T-helper 2 cell (primary cell): ENCODE measurements at regions not wholly inside any gene's neighbourhood (a gene's known extent, or its start where the extent isn't known, plus 50 kb on each side); places are given as distances from the start of the nearest gene placed in this dataset.

ENCODE experiments used
- DNase-seq, 5 experiments: peaks; one replicate each; pipeline versions ENCODE4 v3.0.0 to v3.0.0-alpha.2; 2012 to 2022

DNA sequence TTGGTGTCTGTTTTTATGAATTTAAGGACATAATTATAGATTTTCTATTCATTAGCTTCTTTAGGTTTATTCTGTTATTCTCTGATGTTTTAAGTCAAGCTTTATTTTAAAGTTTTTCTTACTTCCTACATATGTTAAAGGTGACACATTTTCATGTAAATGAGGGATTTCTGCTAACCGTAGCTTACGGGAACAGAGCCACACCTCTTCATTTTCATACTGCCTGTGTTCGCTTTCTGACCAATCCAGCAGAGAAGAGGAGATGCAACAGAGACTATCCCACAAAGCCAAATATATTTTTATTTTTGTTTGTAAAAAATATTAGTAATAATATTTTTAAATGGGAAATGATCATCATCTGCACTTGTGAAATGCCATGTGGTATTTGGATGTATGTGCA is 774.1 kb downstream of the BRD1 start:
- DNase-seq = no peak

DNA sequence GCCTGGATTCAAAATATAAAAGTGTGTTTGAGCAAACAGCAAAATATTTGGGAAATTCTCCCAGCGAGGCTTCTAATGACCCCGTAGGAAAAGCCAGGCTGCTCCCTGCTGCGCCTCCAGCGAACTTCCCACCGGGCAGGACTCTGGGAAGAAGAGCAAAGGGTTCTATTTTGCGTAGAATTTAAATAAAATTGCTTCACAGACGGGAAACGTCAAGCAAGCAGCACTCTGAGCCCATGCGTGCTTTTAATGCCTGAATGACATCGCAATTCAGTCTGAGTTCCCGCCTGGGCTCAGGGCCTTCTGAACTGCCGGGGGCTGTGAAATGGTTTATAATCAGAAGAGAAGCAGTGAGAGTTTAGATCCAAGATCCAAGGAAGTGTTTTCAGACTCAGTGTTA is 775.1 kb downstream of the BRD1 start:
- no peak for DNase-seq

DNA sequence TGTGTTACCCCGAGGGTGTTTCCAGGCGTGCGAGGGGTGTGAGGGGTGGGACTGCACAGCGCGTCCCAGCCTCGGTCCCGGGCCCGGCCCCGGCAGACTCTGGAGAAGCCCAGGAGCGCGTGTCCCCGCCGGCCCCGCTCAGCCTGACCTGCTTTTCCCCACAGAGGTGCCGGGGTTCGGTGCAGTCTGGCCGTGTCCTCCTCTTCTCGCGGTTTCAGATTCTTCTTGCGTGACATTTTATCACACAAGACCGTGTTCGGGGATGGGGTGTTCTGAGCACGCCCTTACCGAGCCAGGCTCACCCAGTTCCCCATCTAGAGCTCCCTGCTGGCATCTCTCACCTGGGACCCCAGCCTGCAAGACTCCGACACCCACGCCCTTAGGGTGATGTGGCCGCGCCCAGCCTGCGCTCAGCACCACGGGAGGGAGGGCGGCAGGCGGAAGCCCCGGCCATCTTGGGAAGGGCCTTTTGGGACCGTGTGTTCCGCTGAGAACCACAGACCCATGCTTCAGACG is 775.6 kb downstream of the BRD1 start:
- peak in 3 of 5 experiments; percentile 10 to 58 (median 31) for DNase-seq

DNA sequence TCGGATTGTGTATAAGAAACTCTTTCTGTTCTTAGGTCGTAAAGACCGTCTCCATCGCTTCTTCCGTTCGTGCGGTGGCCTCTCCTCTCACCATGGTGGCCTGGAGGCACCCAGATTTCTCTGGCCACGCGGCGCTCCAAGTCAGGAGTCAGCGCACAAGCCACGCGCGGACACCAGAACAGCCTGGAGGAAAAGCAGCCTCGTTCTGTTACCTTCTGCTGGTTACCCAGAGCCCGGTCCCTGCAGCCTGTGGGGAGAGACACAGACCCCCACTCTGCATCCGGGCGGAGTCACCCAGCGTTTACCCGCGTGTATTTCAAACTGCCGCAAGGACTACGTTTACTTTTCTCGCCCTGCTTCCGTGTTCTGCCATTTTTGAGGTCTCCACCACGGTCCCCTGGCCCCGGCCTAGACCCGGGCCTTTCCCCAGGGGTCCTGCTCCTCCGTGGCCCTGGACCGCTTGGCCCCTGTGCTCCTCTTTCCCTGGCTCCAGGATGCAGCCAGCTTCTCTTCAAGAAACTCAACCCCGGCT is 776.1 kb downstream of the BRD1 start:
- peak in 1 of 5 experiments; percentile 12 for DNase-seq

DNA sequence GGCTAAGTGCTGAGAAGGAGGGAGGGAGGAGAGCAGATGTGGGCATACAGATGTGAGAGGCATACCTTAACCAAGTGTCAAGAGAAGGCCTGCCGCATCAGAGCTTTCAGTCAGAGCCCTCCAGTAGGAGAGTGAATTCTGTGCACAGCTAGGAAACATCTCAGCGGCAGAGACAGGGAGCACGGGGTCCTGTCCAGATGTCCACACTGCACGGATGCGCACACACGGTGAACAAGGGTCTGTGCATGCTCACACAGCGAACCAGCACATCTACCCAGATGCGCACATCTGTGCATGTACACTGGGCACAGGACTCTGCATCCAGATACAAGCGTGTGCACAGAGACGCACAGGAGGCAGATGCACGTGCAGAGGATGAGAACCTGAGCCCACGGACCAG is 778.0 kb downstream of the BRD1 start:
- no peak for DNase-seq

DNA sequence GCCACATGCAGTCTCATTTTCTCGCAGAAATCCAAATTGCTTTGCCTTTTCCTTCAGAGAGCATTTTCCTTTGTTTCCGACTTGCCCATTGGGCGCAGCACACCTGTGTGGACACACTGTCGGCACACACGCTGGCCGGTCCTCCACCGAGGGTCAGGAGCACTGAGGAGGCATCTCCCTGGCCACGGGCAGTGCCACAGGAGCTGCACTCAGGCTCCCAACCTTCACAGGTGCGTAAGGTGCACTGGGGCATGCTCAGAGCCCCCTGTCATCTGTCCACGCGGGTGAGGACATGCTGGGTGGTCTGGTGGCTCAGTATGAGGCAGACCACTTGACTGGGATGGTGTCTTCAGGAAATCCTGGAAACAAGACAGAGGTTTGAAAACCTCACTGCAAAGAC is 779.1 kb downstream of the BRD1 start:
- DNase-seq = no peak

DNA sequence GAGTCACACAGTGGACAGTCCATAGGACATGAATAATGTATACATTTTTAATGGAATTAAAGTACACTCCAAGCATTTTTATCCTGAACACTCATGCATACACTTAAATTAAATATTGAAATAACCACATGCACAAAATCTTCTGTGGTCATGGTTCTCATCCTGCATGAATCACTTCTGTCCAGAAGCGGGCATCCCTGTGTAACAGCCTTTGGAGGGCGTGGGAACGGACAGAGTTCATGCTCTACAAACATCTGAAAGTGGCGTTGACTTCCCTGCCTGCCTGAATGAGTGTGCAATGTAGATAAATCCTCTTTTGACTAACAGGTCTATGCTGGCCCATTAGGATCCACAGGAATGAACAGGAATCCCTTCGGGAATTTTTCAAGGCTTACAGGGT is 780.2 kb downstream of the BRD1 start:
- DNase-seq = no peak

DNA sequence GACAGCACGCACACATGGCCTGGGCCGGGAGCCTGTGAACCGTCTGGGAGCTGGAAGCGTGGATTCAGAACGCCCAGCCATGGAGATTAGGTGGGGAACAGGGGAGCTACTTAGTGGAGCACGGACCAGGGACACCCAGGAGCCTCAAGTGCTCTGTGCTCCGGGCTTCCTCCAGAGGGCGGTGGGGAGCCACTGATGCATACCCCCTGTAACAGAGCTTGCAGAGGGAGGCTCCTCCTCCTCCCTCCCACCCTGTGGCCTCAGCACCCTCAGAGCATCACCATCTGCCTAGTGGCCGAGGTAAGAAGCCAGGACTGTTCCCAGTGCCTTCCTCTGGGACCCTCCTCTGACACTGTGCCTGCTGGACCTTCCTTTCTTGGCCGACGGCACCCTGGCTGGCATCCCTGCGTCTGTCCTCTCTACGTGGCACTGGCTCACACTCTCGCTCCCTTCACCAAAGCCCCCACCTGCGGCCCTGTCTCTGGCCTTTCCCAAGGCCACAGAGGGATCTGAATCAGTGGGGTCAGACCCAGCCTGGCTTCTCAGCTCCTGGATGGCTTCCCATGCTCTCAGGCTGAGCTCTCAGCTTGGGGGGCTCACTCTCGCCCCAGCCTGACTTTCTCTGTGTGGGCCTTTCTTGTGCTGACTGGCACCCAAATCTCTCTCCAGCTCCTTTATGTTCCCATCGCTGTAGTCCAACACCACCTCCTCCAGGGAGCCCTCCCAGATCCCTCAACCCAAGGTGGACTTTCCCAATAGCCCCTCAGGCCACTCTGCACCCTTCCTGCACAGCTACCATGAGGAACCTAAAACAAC is 780.9 kb downstream of the BRD1 start:
- peak in 1 of 5 experiments; percentile 13 for DNase-seq

DNA sequence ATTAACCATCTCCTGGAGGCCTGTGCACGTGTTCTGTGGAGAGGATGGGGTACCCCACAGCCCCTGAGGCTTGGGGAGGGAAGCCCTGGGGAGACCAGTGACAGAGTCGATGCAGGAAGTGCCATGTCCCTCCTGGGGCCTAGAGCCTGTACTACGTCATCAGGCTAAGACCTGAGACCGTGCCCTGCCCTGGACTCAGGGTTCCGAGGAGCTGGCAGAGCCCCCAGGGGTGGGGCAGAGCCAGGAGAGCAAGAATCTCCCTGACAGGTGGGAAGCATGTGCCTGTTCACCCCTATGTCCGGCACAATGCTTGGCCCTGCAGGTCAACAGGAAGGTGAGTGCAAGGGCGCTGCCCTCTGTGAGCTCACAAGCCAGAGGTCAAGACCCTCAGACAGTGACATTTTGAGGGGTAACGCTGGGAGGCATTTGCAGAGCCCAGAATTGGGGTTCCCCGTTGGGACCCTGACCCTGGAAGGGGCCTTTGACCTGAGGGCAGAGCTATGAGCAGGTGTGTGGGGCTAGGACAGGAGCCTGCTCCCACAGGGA is 781.6 kb downstream of the BRD1 start:
- no peak for DNase-seq

DNA sequence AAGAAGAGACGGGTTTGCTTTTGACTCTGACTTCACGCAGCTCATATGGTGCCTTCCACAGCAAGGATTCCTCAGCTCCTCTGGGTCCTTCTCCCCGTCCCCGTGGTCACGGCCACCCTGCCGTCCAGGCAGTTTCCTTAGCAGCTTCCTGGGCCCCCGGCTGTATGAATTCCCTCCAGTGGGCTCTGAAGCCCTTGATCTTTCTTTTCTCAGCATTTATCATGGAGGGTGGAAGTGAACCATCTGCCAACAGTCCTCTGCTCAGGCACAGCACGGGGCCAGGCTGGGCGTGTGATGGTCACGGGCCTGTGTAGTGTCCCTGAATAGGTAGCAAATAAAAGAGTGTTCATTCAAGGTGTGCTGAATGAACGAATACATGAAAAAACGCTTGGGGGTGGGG is 782.4 kb downstream of the BRD1 start:
- no peak for DNase-seq

DNA sequence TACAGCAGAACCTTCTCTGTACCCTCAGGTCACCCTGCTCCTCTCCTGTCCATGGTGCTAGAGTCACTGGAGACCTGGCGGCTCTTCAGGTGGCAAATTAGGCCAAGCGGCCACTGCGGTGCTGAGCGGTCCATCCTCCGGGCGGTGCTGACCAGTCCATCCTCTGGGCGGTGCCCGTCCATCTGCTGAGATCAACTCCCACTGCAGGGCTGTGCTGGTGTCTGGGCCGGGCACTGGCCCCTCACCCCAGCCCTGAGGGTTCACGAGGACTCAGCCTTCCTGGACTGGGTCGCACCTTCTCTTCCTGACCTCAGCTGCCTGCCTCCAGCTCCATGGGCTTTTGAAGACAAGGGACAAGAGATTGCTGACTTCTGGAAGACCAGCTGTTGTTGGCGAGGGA is 782.9 kb downstream of the BRD1 start:
- DNase-seq = no peak

DNA sequence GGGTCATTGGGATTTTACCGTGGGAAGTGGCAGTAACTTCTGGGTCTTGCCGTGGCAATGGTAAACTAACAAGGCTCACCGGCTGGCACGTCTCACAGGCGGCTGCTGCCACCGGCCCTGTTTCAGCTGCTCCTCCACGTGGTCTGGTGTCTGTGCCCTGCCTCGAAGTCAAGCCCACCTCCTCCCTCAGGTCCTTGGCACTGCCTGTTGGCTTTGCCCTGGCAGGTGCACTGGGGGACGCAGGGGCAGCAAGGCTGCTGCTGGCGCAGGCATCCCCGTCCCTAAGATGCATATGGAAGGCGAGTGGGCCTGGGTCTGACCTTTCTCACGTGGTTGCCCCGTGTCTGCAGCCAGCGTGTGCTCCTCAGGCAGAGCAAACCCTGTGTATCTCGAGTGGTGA is 783.6 kb downstream of the BRD1 start:
- DNase-seq = no peak

DNA sequence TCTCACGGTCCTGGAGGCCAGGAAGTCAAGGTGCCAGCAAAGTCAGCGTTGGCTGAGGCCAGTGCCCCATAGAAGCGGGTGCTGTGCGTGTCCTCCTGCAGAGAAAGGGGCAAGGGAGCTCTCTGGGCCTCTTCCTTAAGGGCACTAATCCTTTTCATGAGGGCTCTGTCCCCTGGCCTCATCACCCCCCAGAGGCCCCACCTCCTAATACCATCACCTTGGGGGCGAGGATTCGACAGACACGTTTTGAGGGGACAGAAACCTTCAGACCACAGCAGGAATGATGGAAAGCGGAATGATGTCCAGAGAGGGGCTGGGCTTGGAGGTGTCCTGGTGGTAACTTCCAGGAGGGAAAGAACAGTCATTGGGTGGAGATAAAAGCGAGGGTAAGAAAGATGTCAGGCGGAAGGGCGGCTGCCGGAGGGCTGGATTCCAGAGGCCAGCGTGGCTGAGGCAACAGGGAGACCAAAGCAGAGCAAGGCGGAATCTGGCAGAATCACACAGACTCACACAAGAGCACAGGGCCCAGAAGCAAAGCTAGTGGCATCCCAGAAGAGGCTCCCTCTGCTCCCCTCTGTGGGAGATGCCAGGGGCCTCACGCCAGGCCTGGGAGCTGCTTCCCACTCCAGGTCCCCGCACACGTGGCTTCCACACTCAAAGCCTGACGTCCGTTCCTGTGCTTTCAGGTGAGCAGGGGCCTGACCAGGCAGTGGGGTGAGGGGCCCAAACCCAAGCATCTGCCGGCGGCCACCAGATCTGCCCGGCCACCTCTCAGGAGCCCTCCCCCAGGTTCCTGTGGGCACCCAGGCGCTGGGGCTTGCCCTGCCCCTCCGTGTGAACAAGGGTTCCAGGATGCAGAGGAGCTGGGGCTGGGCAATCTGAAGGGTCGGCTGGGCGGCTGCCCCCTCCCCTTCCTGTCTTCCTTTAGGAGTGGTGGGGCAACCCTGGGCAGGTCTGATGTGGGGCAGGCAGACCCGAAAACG is 784.5 kb downstream of the BRD1 start:
- no peak for DNase-seq

DNA sequence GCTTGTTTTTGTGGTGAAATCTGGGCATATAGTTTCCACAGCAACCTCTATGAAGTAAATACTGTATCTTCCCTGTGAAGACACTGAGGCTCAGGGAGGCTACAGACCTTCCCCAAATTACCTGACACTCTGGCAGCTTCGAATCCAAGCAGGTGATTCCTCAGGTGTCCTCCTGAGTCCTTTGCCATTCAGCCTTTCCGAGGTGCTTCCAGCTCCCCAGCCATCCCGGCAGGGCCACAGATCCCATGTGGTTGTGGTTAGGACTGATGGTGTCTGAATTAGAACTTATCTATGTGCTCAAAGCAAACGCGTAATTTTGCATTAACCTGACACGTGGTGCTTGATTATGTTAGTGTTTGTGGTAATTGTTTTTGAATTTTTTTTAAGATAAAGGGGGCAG is 785.6 kb downstream of the BRD1 start:
- no peak for DNase-seq

DNA sequence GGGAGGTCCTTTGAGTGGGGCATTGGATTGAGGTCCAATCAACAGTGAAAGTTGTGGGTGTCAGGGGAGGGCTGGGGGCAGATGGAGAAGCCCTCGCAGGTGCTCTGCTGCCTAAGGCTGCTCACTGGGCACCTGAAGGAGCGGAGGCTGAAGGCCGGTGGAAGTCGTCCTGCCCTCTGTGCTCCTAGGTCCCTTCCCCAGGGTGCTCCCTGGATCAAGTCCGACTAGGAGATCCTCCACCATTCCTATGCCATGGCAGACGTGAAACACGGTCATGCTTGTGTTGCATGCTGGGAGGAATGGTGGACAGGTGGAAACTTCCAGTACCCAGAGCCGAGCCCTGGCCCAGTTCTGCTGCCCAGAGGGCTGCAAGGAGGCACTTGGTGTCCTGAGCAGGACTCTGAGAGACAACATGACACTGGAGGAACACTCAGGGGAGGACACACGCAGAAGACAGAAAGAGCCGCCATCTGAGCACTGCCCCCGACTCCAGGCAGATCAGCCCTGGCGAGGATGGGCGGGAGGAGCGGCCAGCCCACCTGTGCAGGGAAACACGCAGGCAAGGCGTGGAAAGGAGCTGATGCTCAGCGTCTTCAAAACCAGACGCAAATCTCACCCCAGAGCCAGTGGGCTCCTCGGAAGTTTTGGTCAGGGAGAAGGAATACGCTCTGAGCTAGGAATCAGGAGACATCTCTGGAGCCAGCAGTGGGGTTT is 786.8 kb downstream of the BRD1 start:
- no peak for DNase-seq

DNA sequence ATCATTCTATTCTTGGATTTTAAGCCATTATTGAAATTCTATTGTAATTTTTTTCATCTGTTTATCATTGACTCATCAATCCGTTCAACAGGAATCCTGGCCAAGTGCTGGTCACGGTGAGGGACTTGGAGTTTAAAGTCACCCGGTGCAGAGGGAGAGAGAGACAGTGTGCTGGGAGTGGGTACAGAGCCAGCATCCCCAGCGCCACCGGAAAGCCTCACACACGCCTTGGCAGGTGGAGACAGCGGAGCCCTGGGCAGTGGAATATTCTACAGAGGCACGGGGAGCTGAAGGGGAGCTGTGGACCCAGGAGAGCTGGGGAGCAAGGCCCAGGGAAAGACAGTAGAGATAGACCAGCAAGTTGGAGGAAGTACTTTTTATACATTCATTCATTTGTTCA is 787.6 kb downstream of the BRD1 start:
- no peak for DNase-seq

DNA sequence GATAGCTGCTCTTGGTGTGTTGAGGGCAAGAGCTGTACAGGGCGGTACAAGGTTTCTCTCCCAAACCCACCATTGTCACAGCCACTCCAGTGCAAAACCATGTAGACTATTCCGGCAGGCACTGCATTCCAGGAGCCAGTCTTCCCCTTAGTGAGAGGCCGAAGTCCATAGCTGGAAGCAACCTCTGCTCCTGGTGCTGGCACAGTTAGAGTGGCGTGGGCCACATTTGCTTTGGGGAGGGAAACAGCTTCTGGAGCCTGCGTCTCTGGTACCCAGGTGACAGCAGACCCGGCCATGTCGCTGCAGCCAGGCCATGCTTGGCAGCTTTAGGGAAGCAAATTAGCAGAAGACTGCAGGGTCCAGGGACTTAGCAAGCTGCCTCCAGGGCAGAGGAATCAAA is 788.0 kb downstream of the BRD1 start:
- no peak for DNase-seq

DNA sequence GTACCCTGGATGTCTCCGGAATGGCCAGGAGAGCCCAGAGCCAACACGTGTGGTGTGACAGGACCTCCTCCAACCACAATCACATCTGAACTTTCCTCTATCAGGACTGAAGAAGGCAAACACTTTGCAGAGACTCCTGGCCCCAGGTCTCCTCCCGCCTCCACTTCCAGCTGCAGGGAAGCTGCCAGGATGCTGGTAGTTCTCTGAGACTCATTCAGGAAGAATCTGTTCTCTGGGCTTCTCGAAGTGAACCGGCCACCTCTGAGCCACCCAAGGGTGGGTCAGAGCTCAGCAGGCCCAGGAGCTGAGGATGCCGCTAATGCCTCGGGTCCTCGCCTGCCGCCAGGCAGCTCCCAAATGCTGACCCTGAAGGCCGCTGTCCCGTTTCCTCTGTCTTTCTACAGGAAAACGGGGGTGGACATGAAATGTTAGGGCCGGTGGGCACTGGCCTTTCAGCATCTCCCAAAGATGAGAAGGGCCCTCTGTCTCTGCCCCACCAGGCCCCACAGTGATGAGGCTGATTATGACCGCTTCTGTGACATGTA is 789.9 kb downstream of the BRD1 start:
- DNase-seq = no peak

DNA sequence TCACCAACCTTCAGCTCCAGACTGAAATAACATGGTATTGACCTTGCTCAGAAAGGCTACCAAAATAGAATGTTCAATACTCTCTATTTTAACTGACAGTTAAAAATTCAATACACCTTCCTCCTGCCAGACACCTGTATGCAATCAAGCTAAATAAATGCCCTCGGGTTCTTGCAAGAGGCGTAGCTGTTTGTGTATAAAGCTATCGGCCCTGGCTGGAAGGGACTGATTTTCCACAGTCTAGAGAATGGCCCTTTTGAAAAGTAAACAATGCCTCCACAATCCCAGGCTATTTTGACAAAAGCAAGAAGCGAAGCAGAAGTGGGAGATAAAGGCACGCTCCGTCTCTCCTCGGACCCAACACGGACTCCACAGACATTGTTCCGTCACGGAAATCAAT is 791.2 kb downstream of the BRD1 start:
- no peak for DNase-seq

DNA sequence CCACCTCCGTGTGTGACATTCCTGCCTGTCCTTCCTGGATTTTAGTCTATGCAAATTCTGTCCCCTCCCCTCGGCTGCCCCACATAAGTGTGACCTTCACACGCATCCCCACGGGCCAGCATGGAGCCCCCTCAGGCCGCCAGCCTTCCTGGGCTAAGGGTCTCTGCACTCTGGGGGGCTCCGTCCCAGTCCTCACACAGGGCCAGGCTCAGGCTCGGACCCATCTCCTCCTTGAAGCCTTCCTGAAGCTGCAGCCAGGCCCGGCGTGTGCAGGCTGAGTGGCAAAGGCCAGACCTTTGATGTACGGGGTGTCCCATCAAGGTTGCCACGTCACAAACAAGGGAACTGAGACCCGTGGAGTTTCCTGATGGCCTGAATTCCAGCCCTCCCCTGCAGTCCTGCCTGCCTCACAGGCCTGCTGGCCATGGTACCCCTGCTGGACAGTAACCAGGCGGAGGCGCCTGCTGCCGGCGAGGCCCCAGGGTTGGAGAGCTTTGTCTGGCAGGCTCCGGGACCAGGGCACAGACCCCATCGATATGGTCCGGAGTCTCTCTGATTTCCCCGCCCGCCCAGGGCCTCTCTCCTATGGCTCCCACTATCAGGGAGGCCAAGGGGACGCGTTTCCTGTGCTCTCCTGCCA is 791.7 kb downstream of the BRD1 start:
- DNase-seq = no peak
